ACC112 (cell line): ENCODE measurements at regions not wholly inside any gene's neighbourhood (a gene's known extent, or its start where the extent isn't known, plus 50 kb on each side); places are given as distances from the start of the nearest gene placed in this dataset.

Experiments
- H2AFZ ChIP-seq: fragments of 200-600 bp; sonication (generic); one replicate; pipeline ENCODE4 v1.6.0; 2017; ENCODE audit warnings: antibody characterized with exemption, low read length; ENCODE audit not compliant: unreplicated experiment
- H3K27ac ChIP-seq: fragments of 200-600 bp; sonication (generic); 2 replicates; pipeline ENCODE4 v1.5.1; 2014; ENCODE audit warnings: low read depth, mild to moderate bottlenecking, antibody characterized with exemption, low read length, moderate library complexity
- H3K27me3 ChIP-seq: fragments of 200-600 bp; sonication (generic); 2 replicates; pipeline ENCODE4 v1.6.1; 2014; ENCODE audit warnings: mild to moderate bottlenecking, antibody characterized with exemption, low read length, moderate library complexity, mixed read lengths; ENCODE audit not compliant: insufficient read depth
- H3K36me3 ChIP-seq: fragments of 200-600 bp; sonication (generic); 2 replicates; pipeline ENCODE4 v1.6.1; 2016; ENCODE audit warnings: mild to moderate bottlenecking, antibody characterized with exemption, low read length, moderate library complexity, mixed read lengths; ENCODE audit not compliant: insufficient read depth
- H3K4me1 ChIP-seq: fragments of 200-600 bp; sonication (generic); one replicate; pipeline ENCODE4 v1.6.1; 2016; ENCODE audit warnings: low read length, mixed read lengths; ENCODE audit not compliant: insufficient read depth, unreplicated experiment, control insufficient read depth
- H3K4me3 ChIP-seq: fragments of 200-600 bp; sonication (generic); 2 replicates; pipeline ENCODE4 v1.5.1; 2014; ENCODE audit warnings: mild to moderate bottlenecking, low read depth, low read length
- H3K79me2 ChIP-seq: fragments of 200-600 bp; sonication (generic); one replicate; pipeline ENCODE4 v1.6.0; 2016; ENCODE audit warnings: low read length; ENCODE audit not compliant: control insufficient read depth, unreplicated experiment, insufficient read depth

GRCh38 chr6:141364232-141364631 lies 768.5 kb upstream of the GJE1 start:
- no peaks in the 10 kb centered on the region for H3K27me3 ChIP-seq
- H3K4me3 ChIP-seq: no peak overlapping the region
- H3K27ac ChIP-seq: no peak overlapping the region
- no peaks in the 10 kb centered on the region for H3K36me3 ChIP-seq
- no peaks in the 10 kb centered on the region for H3K79me2 ChIP-seq
- no peak overlapping the region for H2AFZ ChIP-seq
- no peaks in the 10 kb centered on the region for H3K4me1 ChIP-seq

- Histone ChIP-seq H3K4me1 (no peaks in the 10 kb centered on the region), H3K27ac (no peak overlapping the region), H3K79me2 (no peaks in the 10 kb centered on the region), H2AFZ (no peak overlapping the region), H3K36me3 (no peaks in the 10 kb centered on the region), H3K4me3 (no peak overlapping the region), H3K27me3 (no peaks in the 10 kb centered on the region)
Measured at GRCh38 chr6:141361559-141361958, 771.2 kb upstream of the GJE1 start.

GRCh38 chr6:141359953-141360352 lies 772.8 kb upstream of the GJE1 start:
- Histone ChIP-seq H3K27ac (no peak overlapping the region), H2AFZ (no peak overlapping the region), H3K36me3 (no peaks in the 10 kb centered on the region), H3K27me3 (no peaks in the 10 kb centered on the region), H3K4me1 (no peaks in the 10 kb centered on the region), H3K79me2 (no peaks in the 10 kb centered on the region), H3K4me3 (no peak overlapping the region)

- H3K27me3 ChIP-seq: no peaks in the 10 kb centered on the region
- H3K27ac ChIP-seq: no peak overlapping the region
- no peaks in the 10 kb centered on the region for H3K79me2 ChIP-seq
- H3K4me1 ChIP-seq: no peaks in the 10 kb centered on the region
- no peak overlapping the region for H2AFZ ChIP-seq
- H3K36me3 ChIP-seq: no peaks in the 10 kb centered on the region
- H3K4me3 ChIP-seq: no peak overlapping the region
Measured at GRCh38 chr6:141354191-141354955, 778.4 kb upstream of the GJE1 start.

- Histone ChIP-seq H3K27me3 (no peaks in the 10 kb centered on the region), H3K4me3 (no peak overlapping the region), H3K36me3 (no peaks in the 10 kb centered on the region), H2AFZ (no peak overlapping the region), H3K79me2 (no peaks in the 10 kb centered on the region), H3K27ac (no peak overlapping the region), H3K4me1 (no peaks in the 10 kb centered on the region)
Measured at GRCh38 chr6:141351721-141352120, 781.0 kb upstream of the GJE1 start.

- no peak overlapping the region for H3K27ac ChIP-seq
- H2AFZ ChIP-seq: no peak overlapping the region
- H3K4me1 ChIP-seq: no peaks in the 10 kb centered on the region
- H3K27me3 ChIP-seq: no peaks in the 10 kb centered on the region
- no peaks in the 10 kb centered on the region for H3K36me3 ChIP-seq
- H3K79me2 ChIP-seq: no peaks in the 10 kb centered on the region
- no peak overlapping the region for H3K4me3 ChIP-seq
Measured at GRCh38 chr6:141349710-141350109, 783.0 kb upstream of the GJE1 start.

GRCh38 chr6:141347906-141348492 lies 784.7 kb upstream of the GJE1 start:
- Histone ChIP-seq H3K79me2 (no peaks in the 10 kb centered on the region), H3K27ac (no peak overlapping the region), H2AFZ (no peak overlapping the region), H3K4me3 (no peak overlapping the region), H3K27me3 (no peaks in the 10 kb centered on the region), H3K36me3 (no peaks in the 10 kb centered on the region), H3K4me1 (no peaks in the 10 kb centered on the region)

- Histone ChIP-seq H3K27me3 (no peaks in the 10 kb centered on the region), H3K79me2 (no peaks in the 10 kb centered on the region), H3K4me1 (no peaks in the 10 kb centered on the region), H2AFZ (no peak overlapping the region), H3K27ac (no peak overlapping the region), H3K36me3 (no peaks in the 10 kb centered on the region), H3K4me3 (no peak overlapping the region)
Measured at GRCh38 chr6:141347086-141347485, 785.6 kb upstream of the GJE1 start.

GRCh38 chr6:141346535-141346934 lies 786.2 kb upstream of the GJE1 start:
- H3K36me3 ChIP-seq: no peaks in the 10 kb centered on the region
- H3K79me2 ChIP-seq: no peaks in the 10 kb centered on the region
- no peak overlapping the region for H3K4me3 ChIP-seq
- no peaks in the 10 kb centered on the region for H3K27me3 ChIP-seq
- no peak overlapping the region for H2AFZ ChIP-seq
- no peak overlapping the region for H3K27ac ChIP-seq
- no peaks in the 10 kb centered on the region for H3K4me1 ChIP-seq

DNA sequence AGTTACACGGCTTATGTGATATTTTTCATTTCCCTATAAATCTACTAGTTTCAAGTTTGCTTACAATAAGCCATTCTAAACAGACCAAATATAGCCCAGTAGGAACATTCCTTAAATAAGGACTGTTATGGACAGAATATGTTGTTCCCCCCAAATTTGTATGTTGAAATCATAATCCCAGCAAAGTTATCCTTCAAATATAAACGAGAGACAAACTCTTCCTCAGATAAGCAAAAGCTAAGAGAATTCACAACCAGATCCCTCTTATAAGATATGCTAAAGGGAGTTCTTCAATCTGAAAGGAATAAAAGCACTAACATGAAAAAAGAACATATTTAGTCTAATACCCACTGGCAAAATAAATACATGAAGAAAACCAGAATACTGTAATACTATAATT lies 795.5 kb upstream of the GJE1 start:
- no peaks in the 10 kb centered on the region for H3K4me1 ChIP-seq
- no peak overlapping the region for H2AFZ ChIP-seq
- no peak overlapping the region for H3K27ac ChIP-seq
- H3K27me3 ChIP-seq: no peaks in the 10 kb centered on the region
- no peaks in the 10 kb centered on the region for H3K79me2 ChIP-seq
- no peak overlapping the region for H3K4me3 ChIP-seq
- no peaks in the 10 kb centered on the region for H3K36me3 ChIP-seq
